DMS53 (cell line): ENCODE measurements at regions not wholly inside any gene's neighbourhood (a gene's known extent, or its start where the extent isn't known, plus 50 kb on each side); places are given as distances from the start of the nearest gene placed in this dataset.
A peak's percentile ranks its signal among the peaks of the same experiment; 100 is the strongest.

Experiments
- DNase-seq: peaks from one replicate; lab custom pipeline; 2025; lab: John Stamatoyannopoulos, UW

GRCh38 chr18:56083523-56084287 is 495.7 kb upstream of the TCF4 start:
- DNase-seq: no peak

GRCh38 chr18:56083097-56083521 is 495.1 kb upstream of the TCF4 start:
- DNase-seq: peak; percentile 14

DNA sequence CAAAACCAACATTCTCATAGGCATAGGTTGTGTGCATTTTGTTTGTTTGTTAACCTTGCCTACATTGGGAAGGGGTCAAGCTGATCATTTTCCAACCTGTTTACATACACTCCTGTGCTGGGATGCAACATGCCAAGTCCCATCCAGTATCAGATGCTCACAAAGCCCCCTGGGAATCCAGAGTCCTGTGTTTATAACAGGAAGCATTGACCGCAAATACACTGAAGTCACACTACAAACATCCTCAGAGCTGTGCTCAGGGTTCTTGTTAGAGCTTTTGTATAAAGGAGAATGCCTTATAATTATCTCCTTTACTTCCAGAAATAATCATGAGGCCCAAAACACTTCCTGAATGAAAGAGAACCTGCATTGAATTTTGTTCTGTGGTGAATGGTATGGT is 488.7 kb upstream of the TCF4 start:
- no peak for DNase-seq

- no peak for DNase-seq
These were observed 480.7 kb upstream of the TCF4 start for GRCh38 chr18:56068701-56069100.

- DNase-seq: no peak
These were observed 480.1 kb upstream of the TCF4 start for GRCh38 chr18:56067969-56068671.

DNA sequence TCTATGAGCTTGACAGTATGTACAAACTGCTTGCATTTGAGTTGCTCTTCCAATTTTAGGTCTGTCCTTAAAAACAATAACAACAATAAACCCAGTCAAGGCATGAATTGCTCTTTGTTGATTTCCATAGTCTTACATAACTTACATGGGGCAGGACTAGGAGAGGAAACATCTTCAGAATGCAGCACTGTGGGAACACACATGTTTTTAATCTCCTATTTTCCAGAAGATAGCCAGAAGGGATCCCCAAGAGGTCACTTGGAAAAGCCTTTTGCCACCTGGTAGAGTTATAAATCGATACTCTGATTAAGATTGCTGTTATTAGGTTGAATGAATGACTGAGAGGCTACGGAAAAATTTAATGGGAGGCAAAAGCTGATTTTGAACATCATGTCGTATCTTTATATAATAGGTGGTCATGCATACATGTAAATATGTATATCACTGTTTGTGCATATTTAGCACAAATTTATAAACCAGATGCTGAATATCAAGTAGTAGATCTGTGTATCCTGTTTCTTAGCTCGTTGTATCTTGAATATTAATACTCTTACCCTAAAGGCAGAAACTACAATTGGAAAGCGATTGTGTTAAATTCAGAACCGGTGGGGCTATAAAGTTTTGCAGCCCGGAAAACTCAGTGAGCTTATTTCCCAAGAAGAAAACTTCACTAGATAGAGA is 479.4 kb upstream of the TCF4 start:
- no peak for DNase-seq

DNA sequence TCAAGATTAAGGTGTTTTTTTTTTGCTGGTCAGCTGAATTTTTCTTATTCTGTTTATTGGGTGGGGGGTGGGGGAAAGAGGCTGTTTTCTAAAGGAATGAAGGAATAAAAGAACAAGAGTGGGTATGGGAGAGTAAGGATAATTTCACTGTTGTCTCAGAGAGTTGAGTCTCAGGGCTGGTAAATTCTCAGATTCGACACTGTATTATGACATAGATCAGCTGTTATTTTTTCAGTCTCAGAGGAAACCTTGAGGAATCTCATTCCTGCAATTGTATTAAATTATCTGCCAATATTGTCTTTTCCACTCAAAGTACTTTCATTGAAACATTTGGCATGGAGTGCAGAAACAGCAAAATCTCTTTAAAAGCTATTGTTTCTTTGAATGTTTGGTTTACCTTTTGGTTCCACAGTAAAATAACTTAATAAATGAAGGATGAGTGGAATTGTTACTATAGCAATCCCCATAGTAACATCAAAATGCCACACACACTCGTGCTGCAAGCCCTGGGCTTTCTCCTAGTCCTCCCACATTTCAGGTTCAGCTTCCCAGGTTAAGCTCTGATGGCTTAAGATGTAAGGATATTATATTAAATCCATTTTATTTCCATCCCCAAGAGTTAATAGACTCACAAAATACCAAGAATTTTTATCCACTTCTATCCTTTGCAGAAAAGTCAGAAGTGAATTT is 478.7 kb upstream of the TCF4 start:
- DNase-seq: no peak

DNA sequence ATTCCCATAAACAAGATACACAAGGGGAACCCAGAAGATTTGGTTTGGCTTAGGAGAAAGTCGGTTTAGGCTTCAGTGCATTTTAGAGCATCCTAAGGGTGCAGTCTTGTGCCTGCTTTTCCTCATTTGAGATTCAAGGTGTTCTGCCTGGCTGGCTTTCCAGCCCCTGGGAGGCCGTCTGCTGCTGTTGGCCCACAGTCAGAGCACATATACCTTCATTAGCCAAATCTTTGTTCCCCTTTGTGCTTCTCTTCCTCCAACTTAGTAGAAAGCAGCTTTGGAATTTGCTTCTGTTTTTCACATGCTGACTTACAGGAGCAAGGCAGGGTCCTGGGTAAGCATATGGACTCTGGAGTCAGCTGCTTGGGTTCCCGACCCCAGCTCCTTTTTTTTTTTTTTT is 477.1 kb upstream of the TCF4 start:
- no peak for DNase-seq

GRCh38 chr18:56062931-56063330 is 474.9 kb upstream of the TCF4 start:
- no peak for DNase-seq

DNA sequence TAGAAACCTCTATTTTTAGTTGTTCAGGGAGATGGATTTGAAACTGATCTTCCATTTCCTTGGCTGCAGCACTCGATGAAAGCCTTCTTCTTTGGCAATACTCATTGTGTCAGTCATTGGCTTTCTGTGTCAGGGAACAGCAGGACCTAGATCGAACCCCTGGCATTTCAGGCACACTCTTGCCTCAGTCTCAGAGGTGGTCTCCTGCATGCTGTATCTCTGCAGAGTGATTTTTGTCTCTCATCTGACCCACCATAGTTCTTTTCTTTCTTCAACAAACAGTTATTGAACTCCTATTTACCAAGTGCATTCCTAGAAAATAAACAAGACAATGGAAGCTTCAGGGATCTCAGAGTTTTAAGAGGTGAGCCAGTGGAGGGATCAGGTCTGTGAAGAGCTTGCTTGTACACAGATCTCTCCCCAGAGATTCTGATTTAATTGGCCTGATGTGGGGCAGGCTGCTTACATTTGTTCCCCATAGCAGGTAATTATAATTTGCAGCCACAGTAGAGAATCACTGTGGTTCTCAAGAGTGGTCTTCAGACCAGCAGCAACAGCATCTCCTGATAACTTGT is 473.1 kb upstream of the TCF4 start:
- no peak for DNase-seq

DNA sequence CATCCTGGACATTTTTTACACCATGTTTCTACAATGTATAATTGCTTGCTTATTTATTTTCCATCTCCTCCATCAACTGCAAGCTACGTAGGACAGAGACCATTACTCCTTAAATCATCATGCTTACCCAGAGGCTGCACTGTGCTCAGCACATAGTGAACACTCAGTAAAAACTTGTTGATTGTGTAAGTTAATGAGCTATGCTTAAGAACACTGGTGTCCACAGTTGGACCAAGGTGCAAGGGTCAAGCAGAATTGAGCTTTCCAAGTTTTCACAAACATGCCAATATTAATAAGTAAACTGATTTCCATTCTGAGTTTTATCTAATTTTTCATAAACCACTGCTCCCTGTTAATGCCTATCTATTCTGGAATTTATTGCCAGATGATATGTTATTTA is 464.2 kb upstream of the TCF4 start:
- no peak for DNase-seq

GRCh38 chr18:56044239-56044638 is 456.2 kb upstream of the TCF4 start:
- DNase-seq: no peak

DNA sequence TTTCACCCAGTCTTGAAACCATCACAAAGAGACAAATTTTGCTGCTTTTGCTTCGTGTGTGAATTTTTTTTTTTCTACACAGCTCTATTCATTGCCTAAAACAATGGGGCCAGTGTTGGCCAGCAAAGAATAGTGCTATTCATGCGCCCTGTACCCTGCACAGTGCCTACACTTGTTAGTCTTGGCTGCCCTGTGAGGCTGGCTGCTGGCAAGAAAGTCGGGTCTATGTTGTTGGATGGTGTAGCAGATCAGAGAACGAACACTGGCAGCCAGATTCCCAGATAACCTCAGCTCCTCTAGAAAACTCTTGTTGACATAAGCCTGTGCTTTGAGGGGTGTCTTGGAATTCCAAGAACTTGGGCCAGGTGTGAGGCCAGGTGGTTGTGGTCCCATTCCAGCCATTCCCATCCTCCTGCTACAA is 455.7 kb upstream of the TCF4 start:
- no peak for DNase-seq

DNA sequence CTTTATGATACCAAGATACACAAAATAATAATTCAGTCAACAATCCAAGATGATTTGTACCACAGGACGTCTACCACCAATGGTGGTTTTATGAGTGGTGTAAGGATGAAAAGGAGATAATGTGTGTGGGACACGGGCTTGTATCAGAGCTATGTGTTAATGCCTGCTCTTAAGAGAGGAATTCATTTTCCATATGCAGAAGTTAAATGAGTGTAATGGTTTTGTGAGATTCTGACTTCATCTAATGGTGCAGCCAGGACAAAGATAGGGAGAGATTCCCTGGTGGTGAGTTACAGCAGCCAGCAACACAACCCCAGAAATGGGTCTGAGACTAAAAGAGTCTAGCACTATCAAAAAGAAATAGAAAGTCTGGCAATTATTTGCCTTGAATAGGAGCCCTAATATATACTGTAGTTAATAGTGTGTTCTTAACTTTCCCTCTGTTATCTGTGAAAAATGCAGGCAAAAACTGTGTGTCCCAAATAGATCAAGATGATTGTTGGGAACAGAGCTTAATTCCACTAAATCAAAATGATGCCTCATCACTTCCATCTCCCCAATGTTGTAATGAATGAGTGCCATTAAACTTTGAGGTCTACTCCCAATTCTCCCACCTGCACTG is 455.0 kb upstream of the TCF4 start:
- no peak for DNase-seq

GRCh38 chr18:56038171-56039030 is 450.4 kb upstream of the TCF4 start:
- no peak for DNase-seq

DNA sequence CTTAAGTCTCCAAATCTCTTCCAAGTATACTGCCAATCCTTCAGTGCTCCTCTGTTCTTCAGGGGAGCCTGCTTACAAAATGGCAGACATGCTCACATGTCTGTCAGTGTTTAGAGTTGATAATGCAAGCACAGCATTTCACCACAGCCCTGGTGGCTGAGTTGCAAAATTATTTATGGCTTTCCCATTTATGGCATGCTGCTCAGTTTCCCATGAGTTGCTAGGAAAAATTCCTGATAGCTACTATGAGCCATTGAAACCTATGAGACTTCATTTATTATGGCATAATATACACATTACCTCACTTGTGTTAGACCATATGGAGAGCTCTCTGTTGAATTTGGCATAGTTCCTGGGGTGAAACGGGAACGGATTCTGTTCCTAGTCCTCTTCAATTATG is 448.7 kb upstream of the TCF4 start:
- no peak for DNase-seq

- no peak for DNase-seq
These were observed 447.6 kb upstream of the TCF4 start for GRCh38 chr18:56035546-56035945.

- DNase-seq: no peak
These were observed 447.0 kb upstream of the TCF4 start for GRCh38 chr18:56034949-56035348.

DNA sequence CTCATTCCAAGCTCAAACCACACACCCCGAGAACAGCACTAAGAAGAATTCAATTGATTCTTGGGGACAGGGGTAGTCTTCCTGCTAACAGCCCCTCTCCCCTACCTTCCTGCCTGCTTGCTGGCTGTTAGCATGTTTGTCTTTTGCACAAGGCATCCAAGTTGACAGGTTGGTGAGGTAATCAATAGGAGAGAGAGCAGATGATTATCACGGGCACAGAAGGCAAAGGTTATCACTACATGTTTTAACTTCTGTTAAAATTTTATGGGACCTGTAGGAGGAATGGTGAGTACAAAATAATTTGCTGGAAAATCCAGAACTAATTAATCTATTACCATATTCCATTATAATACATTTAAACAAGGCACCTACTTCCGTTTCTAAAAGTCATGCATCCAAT is 442.1 kb upstream of the TCF4 start:
- no peak for DNase-seq

DNA sequence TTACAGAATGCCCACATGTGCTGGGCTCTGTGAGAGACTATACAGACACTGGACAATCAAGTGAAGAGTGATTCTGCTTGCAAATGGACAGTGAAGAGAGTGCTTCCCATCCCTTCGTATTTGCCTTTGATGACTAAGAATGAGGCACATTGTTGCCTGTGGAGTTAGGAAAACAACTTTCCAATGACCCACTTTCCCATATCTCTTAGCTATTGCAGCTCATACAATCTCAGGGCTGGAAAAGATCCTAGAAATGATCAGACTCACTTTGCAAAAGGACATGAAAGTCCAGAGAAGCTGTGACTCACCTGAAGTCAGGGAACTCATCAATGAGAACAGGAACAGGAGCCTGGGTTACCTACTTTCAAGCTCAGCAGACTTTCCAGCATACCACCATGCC is 440.5 kb upstream of the TCF4 start:
- DNase-seq: peak; percentile 80

DNA sequence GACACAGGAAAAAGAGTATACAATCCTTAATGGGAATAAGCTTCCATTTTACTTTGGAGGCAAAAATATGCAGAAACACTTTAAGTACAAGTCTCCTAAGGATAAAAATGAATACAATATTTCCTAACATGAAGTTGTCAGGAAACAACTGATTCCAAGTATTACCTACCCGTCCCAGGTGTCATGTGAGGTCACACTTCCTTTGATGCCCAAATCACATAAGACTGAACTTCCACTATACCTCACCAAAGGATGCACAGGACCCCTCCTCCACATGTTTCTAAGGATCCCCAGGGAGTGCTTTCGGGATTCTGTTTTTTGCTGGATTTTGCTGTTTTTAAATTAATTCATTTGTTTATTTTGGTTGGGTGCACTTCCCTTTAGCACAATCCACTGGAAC is 438.5 kb upstream of the TCF4 start:
- DNase-seq: no peak
